ENCODE measurements at regions not wholly inside any gene's neighbourhood (a gene's known extent, or its start where the extent isn't known, plus 50 kb on each side); places are given as distances from the start of the nearest gene placed in this dataset.

- Histone ChIP-seq H3K4me2 (ENCODE audit: low read length) (no peak overlapping the region), H3K4me1 (ENCODE audit: control insufficient read depth, insufficient read depth, low read length) (no peaks in the 10 kb centered on the region), H3K4me3 (ENCODE audit: low read length) (no peak overlapping the region), H3K9me3 (replicated peaks; ENCODE audit: low read length) (no peaks in the 10 kb centered on the region), H3K36me3 (ENCODE audit: insufficient read depth, low read length) (no peaks in the 10 kb centered on the region), H3K9ac (ENCODE audit: low read depth, low read length) (no peak overlapping the region), H3K27me3 (ENCODE audit: control insufficient read depth, insufficient read depth, low read length) (no peaks in the 10 kb centered on the region)
These were observed 209.7 kb upstream of the KLF4 start for GRCh38 chr9:107699231-107699630.

- H3K27me3 ChIP-seq (ENCODE audit: control insufficient read depth, insufficient read depth, low read length): no peaks in the 10 kb centered on the region
- H3K4me2 ChIP-seq (ENCODE audit: low read length): no peak overlapping the region
- H3K36me3 ChIP-seq (ENCODE audit: insufficient read depth, low read length): no peaks in the 10 kb centered on the region
- no peak overlapping the region for H3K9ac ChIP-seq (ENCODE audit: low read depth, low read length)
- H3K9me3 ChIP-seq (replicated peaks; ENCODE audit: low read length): no peaks in the 10 kb centered on the region
- H3K4me3 ChIP-seq (ENCODE audit: low read length): no peak overlapping the region
- H3K4me1 ChIP-seq (ENCODE audit: control insufficient read depth, insufficient read depth, low read length): no peaks in the 10 kb centered on the region
These were observed 209.2 kb upstream of the KLF4 start for GRCh38 chr9:107698779-107699178.

GRCh38 chr9:107696302-107696701, 206.7 kb upstream of the KLF4 start:
- H3K4me3 ChIP-seq (ENCODE audit: low read length): no peak overlapping the region
- no peak overlapping the region for H3K9ac ChIP-seq (ENCODE audit: low read depth, low read length)
- no peaks in the 10 kb centered on the region for H3K36me3 ChIP-seq (ENCODE audit: insufficient read depth, low read length)
- H3K9me3 ChIP-seq (replicated peaks; ENCODE audit: low read length): no peaks in the 10 kb centered on the region
- H3K27me3 ChIP-seq (ENCODE audit: control insufficient read depth, insufficient read depth, low read length): no peaks in the 10 kb centered on the region
- H3K4me1 ChIP-seq (ENCODE audit: control insufficient read depth, insufficient read depth, low read length): no peaks in the 10 kb centered on the region
- no peak overlapping the region for H3K4me2 ChIP-seq (ENCODE audit: low read length)

- Histone ChIP-seq H3K36me3 (ENCODE audit: insufficient read depth, low read length) (no peaks in the 10 kb centered on the region), H3K4me1 (ENCODE audit: control insufficient read depth, insufficient read depth, low read length) (no peaks in the 10 kb centered on the region), H3K9me3 (replicated peaks; ENCODE audit: low read length) (no peaks in the 10 kb centered on the region), H3K4me3 (ENCODE audit: low read length) (no peak overlapping the region), H3K27me3 (ENCODE audit: control insufficient read depth, insufficient read depth, low read length) (no peaks in the 10 kb centered on the region), H3K4me2 (ENCODE audit: low read length) (no peak overlapping the region), H3K9ac (ENCODE audit: low read depth, low read length) (no peak overlapping the region)
These were observed 204.8 kb upstream of the KLF4 start for GRCh38 chr9:107694390-107694789.

- H3K4me3 ChIP-seq (ENCODE audit: low read length): no peak overlapping the region
- H3K27me3 ChIP-seq (ENCODE audit: control insufficient read depth, insufficient read depth, low read length): no peaks in the 10 kb centered on the region
- no peaks in the 10 kb centered on the region for H3K4me1 ChIP-seq (ENCODE audit: control insufficient read depth, insufficient read depth, low read length)
- no peak overlapping the region for H3K9ac ChIP-seq (ENCODE audit: low read depth, low read length)
- no peak overlapping the region for H3K4me2 ChIP-seq (ENCODE audit: low read length)
- no peaks in the 10 kb centered on the region for H3K9me3 ChIP-seq (replicated peaks; ENCODE audit: low read length)
- no peaks in the 10 kb centered on the region for H3K36me3 ChIP-seq (ENCODE audit: insufficient read depth, low read length)
These were observed 204.2 kb upstream of the KLF4 start for GRCh38 chr9:107693625-107694326.

- no peaks in the 10 kb centered on the region for H3K36me3 ChIP-seq (ENCODE audit: insufficient read depth, low read length)
- no peaks in the 10 kb centered on the region for H3K4me1 ChIP-seq (ENCODE audit: control insufficient read depth, insufficient read depth, low read length)
- H3K4me2 ChIP-seq (ENCODE audit: low read length): no peak overlapping the region
- no peak overlapping the region for H3K4me3 ChIP-seq (ENCODE audit: low read length)
- no peak overlapping the region for H3K9ac ChIP-seq (ENCODE audit: low read depth, low read length)
- no peaks in the 10 kb centered on the region for H3K9me3 ChIP-seq (replicated peaks; ENCODE audit: low read length)
- no peaks in the 10 kb centered on the region for H3K27me3 ChIP-seq (ENCODE audit: control insufficient read depth, insufficient read depth, low read length)
These were observed 202.1 kb upstream of the KLF4 start for GRCh38 chr9:107691664-107692063.

- no peak overlapping the region for H3K4me3 ChIP-seq (ENCODE audit: low read length)
- H3K9ac ChIP-seq (ENCODE audit: low read depth, low read length): no peak overlapping the region
- no peak overlapping the region for H3K4me2 ChIP-seq (ENCODE audit: low read length)
- H3K4me1 ChIP-seq (ENCODE audit: control insufficient read depth, insufficient read depth, low read length): no peaks in the 10 kb centered on the region
- no peaks in the 10 kb centered on the region for H3K9me3 ChIP-seq (replicated peaks; ENCODE audit: low read length)
- H3K27me3 ChIP-seq (ENCODE audit: control insufficient read depth, insufficient read depth, low read length): no peaks in the 10 kb centered on the region
- H3K36me3 ChIP-seq (ENCODE audit: insufficient read depth, low read length): no peaks in the 10 kb centered on the region
These were observed 200.5 kb upstream of the KLF4 start for GRCh38 chr9:107690021-107690420.

GRCh38 chr9:107688728-107689127, 199.2 kb upstream of the KLF4 start:
- Histone ChIP-seq H3K4me1 (ENCODE audit: control insufficient read depth, insufficient read depth, low read length) (no peaks in the 10 kb centered on the region), H3K9ac (ENCODE audit: low read depth, low read length) (no peak overlapping the region), H3K4me2 (ENCODE audit: low read length) (no peak overlapping the region), H3K4me3 (ENCODE audit: low read length) (no peak overlapping the region), H3K9me3 (replicated peaks; ENCODE audit: low read length) (no peaks in the 10 kb centered on the region), H3K36me3 (ENCODE audit: insufficient read depth, low read length) (no peaks in the 10 kb centered on the region), H3K27me3 (ENCODE audit: control insufficient read depth, insufficient read depth, low read length) (no peaks in the 10 kb centered on the region)

GRCh38 chr9:107685901-107686300, 196.3 kb upstream of the KLF4 start:
- Histone ChIP-seq H3K4me1 (ENCODE audit: control insufficient read depth, insufficient read depth, low read length) (no peaks in the 10 kb centered on the region), H3K36me3 (ENCODE audit: insufficient read depth, low read length) (no peaks in the 10 kb centered on the region), H3K27me3 (ENCODE audit: control insufficient read depth, insufficient read depth, low read length) (no peaks in the 10 kb centered on the region), H3K4me3 (ENCODE audit: low read length) (no peak overlapping the region), H3K4me2 (ENCODE audit: low read length) (no peak overlapping the region), H3K9ac (ENCODE audit: low read depth, low read length) (no peak overlapping the region), H3K9me3 (replicated peaks; ENCODE audit: low read length) (no peaks in the 10 kb centered on the region)

GRCh38 chr9:107685376-107685775, 195.8 kb upstream of the KLF4 start:
- H3K27me3 ChIP-seq (ENCODE audit: control insufficient read depth, insufficient read depth, low read length): no peaks in the 10 kb centered on the region
- no peak overlapping the region for H3K4me3 ChIP-seq (ENCODE audit: low read length)
- no peak overlapping the region for H3K4me2 ChIP-seq (ENCODE audit: low read length)
- H3K9ac ChIP-seq (ENCODE audit: low read depth, low read length): no peak overlapping the region
- no peaks in the 10 kb centered on the region for H3K36me3 ChIP-seq (ENCODE audit: insufficient read depth, low read length)
- no peaks in the 10 kb centered on the region for H3K9me3 ChIP-seq (replicated peaks; ENCODE audit: low read length)
- no peaks in the 10 kb centered on the region for H3K4me1 ChIP-seq (ENCODE audit: control insufficient read depth, insufficient read depth, low read length)

GRCh38 chr9:107684224-107684623, 194.7 kb upstream of the KLF4 start:
- no peaks in the 10 kb centered on the region for H3K4me1 ChIP-seq (ENCODE audit: control insufficient read depth, insufficient read depth, low read length)
- no peak overlapping the region for H3K4me3 ChIP-seq (ENCODE audit: low read length)
- H3K36me3 ChIP-seq (ENCODE audit: insufficient read depth, low read length): no peaks in the 10 kb centered on the region
- no peaks in the 10 kb centered on the region for H3K9me3 ChIP-seq (replicated peaks; ENCODE audit: low read length)
- no peak overlapping the region for H3K9ac ChIP-seq (ENCODE audit: low read depth, low read length)
- no peaks in the 10 kb centered on the region for H3K27me3 ChIP-seq (ENCODE audit: control insufficient read depth, insufficient read depth, low read length)
- no peak overlapping the region for H3K4me2 ChIP-seq (ENCODE audit: low read length)

- H3K9me3 ChIP-seq (replicated peaks; ENCODE audit: low read length): no peaks in the 10 kb centered on the region
- H3K4me1 ChIP-seq (ENCODE audit: control insufficient read depth, insufficient read depth, low read length): no peaks in the 10 kb centered on the region
- H3K9ac ChIP-seq (ENCODE audit: low read depth, low read length): no peak overlapping the region
- H3K4me2 ChIP-seq (ENCODE audit: low read length): no peak overlapping the region
- H3K27me3 ChIP-seq (ENCODE audit: control insufficient read depth, insufficient read depth, low read length): no peaks in the 10 kb centered on the region
- H3K36me3 ChIP-seq (ENCODE audit: insufficient read depth, low read length): no peaks in the 10 kb centered on the region
- no peak overlapping the region for H3K4me3 ChIP-seq (ENCODE audit: low read length)
These were observed 194.0 kb upstream of the KLF4 start for GRCh38 chr9:107683566-107683965.
